H1 (cell line): ENCODE measurements at regions not wholly inside any gene's neighbourhood (a gene's known extent, or its start where the extent isn't known, plus 50 kb on each side); places are given as distances from the start of the nearest gene placed in this dataset.

Experiments
- CTCF ChIA-PET: fragments of 300-600 bp; sonication (Branson Sonifier 250); formaldehyde crosslinking; loops from one replicate; lab custom pipeline; 2021; ENCODE audit not compliant: partially characterized antibody; lab: Charles Lee
- POLR2A ChIA-PET: fragments of 300-600 bp; sonication (Branson Sonifier 250); formaldehyde crosslinking; loops from one replicate; lab custom pipeline; 2021; ENCODE audit warnings: inconsistent platforms; ENCODE audit not compliant: partially characterized antibody; lab: Charles Lee
- DNase-seq, 2 experiments: peaks; one replicate each; pipeline versions ENCODE4 v3.0.0 to v3.0.0-alpha.2; 2010 to 2022; ENCODE audit warnings: low spot score in 2 of 2, low read depth in 1 of 2, mixed read lengths in 1 of 2
- FAIRE-seq: peaks from 2 replicates; lab custom pipeline; 2011; peaks lifted over from hg19 to GRCh38; lab: Jason Lieb, UNC
- H2AFZ ChIP-seq: 2 replicates; pipeline ENCODE4 v1.8.1; 2012; ENCODE audit warnings: low read length, inconsistent platforms
- H2AK5ac ChIP-seq: 2 replicates; pipeline ENCODE4 v1.6.1; 2013; ENCODE audit warnings: low read depth, low read length
- H2BK120ac ChIP-seq: replicated peaks from 2 replicates; pipeline ENCODE3; 2013; ENCODE audit warnings: low read depth, low read length, inconsistent platforms
- H2BK12ac ChIP-seq: 2 replicates; pipeline ENCODE4 v1.6.1; 2013; ENCODE audit warnings: low read depth, low read length
- H2BK15ac ChIP-seq: 2 replicates; pipeline ENCODE4 v1.6.1; 2013; ENCODE audit warnings: low read length
- H2BK20ac ChIP-seq: 2 replicates; pipeline ENCODE4 v1.6.1; 2013; ENCODE audit warnings: low read length
- H2BK5ac ChIP-seq: 2 replicates; pipeline ENCODE4 v1.6.1; 2013; ENCODE audit warnings: low read depth, low read length
- H3K14ac ChIP-seq: 2 replicates; pipeline ENCODE4 v1.6.1; 2013; ENCODE audit warnings: inconsistent platforms; ENCODE audit not compliant: insufficient read length
- H3K18ac ChIP-seq: 2 replicates; pipeline ENCODE4 v1.6.1; 2013; ENCODE audit warnings: low read length; ENCODE audit errors: extremely low read depth
- H3K23ac ChIP-seq: 2 replicates; pipeline ENCODE4 v1.6.1; 2013; ENCODE audit warnings: inconsistent platforms; ENCODE audit not compliant: insufficient read length
- H3K23me2 ChIP-seq: 2 replicates; pipeline ENCODE4 v1.6.1; 2013; ENCODE audit warnings: low read depth, low read length
- H3K27ac ChIP-seq: 2 replicates; pipeline ENCODE4 v1.6.1; 2011; ENCODE audit warnings: low read depth, low read length, inconsistent platforms
- H3K27me3 ChIP-seq, 4 experiments: replicated peaks in 1 of 4; 1 replicate in 1 of 4; 2 replicates in 3 of 4; pipeline versions ENCODE4 v1.6.1 to v1.8.1; 2011 to 2013; ENCODE audit warnings: low read length in 3 of 4, mild to moderate bottlenecking in 3 of 4, inconsistent platforms in 2 of 4, mixed read lengths in 2 of 4, moderate library complexity in 1 of 4; ENCODE audit not compliant: control insufficient read depth in 3 of 4, insufficient read depth in 3 of 4; ENCODE audit errors: extremely low read depth in 1 of 4
- H3K36me3 ChIP-seq, 4 experiments: 2 replicates each; pipeline versions ENCODE4 v1.6.1 to v1.8.1; 2011 to 2013; ENCODE audit warnings: mild to moderate bottlenecking in 4 of 4, low read length in 3 of 4, moderate library complexity in 2 of 4, control low read depth in 1 of 4, inconsistent platforms in 1 of 4; ENCODE audit not compliant: insufficient read depth in 4 of 4, control insufficient read depth in 2 of 4
- H3K4ac ChIP-seq: replicated peaks from 2 replicates; pipeline ENCODE3; 2013; ENCODE audit warnings: low read length, low read depth, mixed read lengths, inconsistent platforms; ENCODE audit not compliant: insufficient read length
- H3K4me1 ChIP-seq, 4 experiments: replicated peaks in 1 of 4; 1 replicate in 1 of 4; 2 replicates in 3 of 4; pipeline versions ENCODE4 v1.6.1 to v1.8.1; 2011 to 2013; ENCODE audit warnings: low read length in 3 of 4, inconsistent platforms in 2 of 4, mixed read lengths in 1 of 4; ENCODE audit not compliant: insufficient read depth in 4 of 4, control insufficient read depth in 3 of 4
- H3K4me2 ChIP-seq, 2 experiments: 2 replicates each; pipeline versions ENCODE4 v1.6.1 to v1.8.1; 2011 to 2013; ENCODE audit warnings: low read depth in 2 of 2, low read length in 2 of 2, control low read depth in 1 of 2, inconsistent platforms in 1 of 2, mild to moderate bottlenecking in 1 of 2; ENCODE audit not compliant: insufficient read depth in 1 of 2
- H3K4me3 ChIP-seq, 4 experiments: fragments of 200-600, 300-600 bp in 1 of 4; sonication (generic), shearing (Covaris generic), sonication (Bioruptor Twin) in 1 of 4; 2 replicates each; pipeline versions ENCODE4 v1.5.1 to v1.8.1; 2011 to 2016; ENCODE audit warnings: low read length in 4 of 4, low read depth in 3 of 4, control low read depth in 2 of 4, inconsistent platforms in 2 of 4, mild to moderate bottlenecking in 2 of 4, mixed read lengths in 1 of 4, moderate library complexity in 1 of 4; ENCODE audit not compliant: insufficient read depth in 2 of 4; ENCODE audit errors: extremely low read depth in 1 of 4
- H3K56ac ChIP-seq: replicated peaks from 2 replicates; pipeline ENCODE3; 2013; ENCODE audit warnings: low read depth, mild to moderate bottlenecking, mixed read lengths, low read length, inconsistent platforms; ENCODE audit not compliant: insufficient read length
- H3K79me1 ChIP-seq: 2 replicates; pipeline ENCODE4 v1.6.1; 2013; ENCODE audit warnings: low read depth, low read length, control low read depth
- H3K79me2 ChIP-seq, 2 experiments: 2 replicates each; pipeline versions ENCODE4 v1.6.1 to v1.8.1; 2012 to 2013; ENCODE audit warnings: low read length in 2 of 2, mild to moderate bottlenecking in 2 of 2, inconsistent platforms in 1 of 2; ENCODE audit not compliant: insufficient read depth in 2 of 2, control insufficient read depth in 1 of 2
- H3K9ac ChIP-seq, 4 experiments: replicated peaks in 1 of 4; 1 replicate in 1 of 4; 2 replicates in 3 of 4; pipeline versions ENCODE4 v1.6.1 to v1.8.1; 2011 to 2013; ENCODE audit warnings: low read depth in 3 of 4, low read length in 3 of 4, control low read depth in 2 of 4, mild to moderate bottlenecking in 2 of 4, moderate library complexity in 2 of 4, inconsistent platforms in 1 of 4; ENCODE audit errors: extremely low read depth in 1 of 4
- H3K9me3 ChIP-seq, 2 experiments: 2 replicates each; pipeline versions ENCODE4 v1.6.1 to v1.8.1; 2012 to 2013; ENCODE audit warnings: mild to moderate bottlenecking in 2 of 2, moderate library complexity in 2 of 2, control low read depth in 1 of 2, inconsistent platforms in 1 of 2, low read depth in 1 of 2, low read length in 1 of 2, mixed read lengths in 1 of 2; ENCODE audit not compliant: insufficient read depth in 2 of 2
- H4K20me1 ChIP-seq, 2 experiments: replicated peaks in 1 of 2; 2 replicates each; pipeline versions ENCODE3 to v1.8.1; 2011 to 2013; ENCODE audit warnings: inconsistent platforms in 2 of 2, low read length in 2 of 2, mild to moderate bottlenecking in 1 of 2; ENCODE audit not compliant: insufficient read depth in 2 of 2, control insufficient read depth in 1 of 2
- H4K5ac ChIP-seq: 2 replicates; pipeline ENCODE4 v1.6.1; 2013; ENCODE audit warnings: low read length, low read depth, mixed read lengths, inconsistent platforms; ENCODE audit not compliant: insufficient read length
- H4K8ac ChIP-seq: 2 replicates; pipeline ENCODE4 v1.8.0; 2013; ENCODE audit warnings: mild to moderate bottlenecking, moderate library complexity, low read length, inconsistent platforms; ENCODE audit not compliant: insufficient read depth; ENCODE audit errors: extremely low read depth
- H4K91ac ChIP-seq: replicated peaks from 2 replicates; pipeline ENCODE3; 2013; ENCODE audit warnings: low read length, mixed read lengths, inconsistent platforms; ENCODE audit not compliant: insufficient read length
- CHD1 ChIP-seq: IDR thresholded peaks from 2 replicates; pipeline ENCODE4 v1.6.1; 2012; ENCODE audit warnings: low read depth, low read length, improper control_type of control experiment
- CTCF ChIP-seq, 3 experiments: IDR thresholded peaks; 1 replicate in 2 of 3; 2 replicates in 1 of 3; pipeline versions ENCODE4 v1.5.1 to v1.6.1; 2011; ENCODE audit warnings: low read length in 3 of 3, mild to moderate bottlenecking in 3 of 3, inconsistent platforms in 2 of 3, low read depth in 1 of 3, moderate library complexity in 1 of 3; ENCODE audit not compliant: insufficient read depth in 1 of 3; ENCODE audit errors: control extremely low read depth in 1 of 3
- EP300 ChIP-seq, 2 experiments: IDR thresholded peaks; 1 replicate in 1 of 2; 2 replicates in 1 of 2; pipeline ENCODE4 v1.6.1; 2011 to 2012; ENCODE audit warnings: low read depth in 2 of 2, low read length in 2 of 2, mild to moderate bottlenecking in 2 of 2, borderline replicate concordance in 1 of 2, inconsistent platforms in 1 of 2, moderate library complexity in 1 of 2
- GTF2F1 ChIP-seq: IDR thresholded peaks from 2 replicates; pipeline ENCODE4 v1.6.1; 2012; ENCODE audit warnings: low read depth, low read length, improper control_type of control experiment, borderline replicate concordance
- HDAC2 ChIP-seq, 2 experiments: fragments of 300-600 bp in 1 of 2; sonication (generic) in 1 of 2; IDR thresholded peaks; 2 replicates each; pipeline ENCODE4 v1.6.1; 2011 to 2012; ENCODE audit warnings: low read depth in 2 of 2, low read length in 2 of 2, mild to moderate bottlenecking in 2 of 2, moderate library complexity in 2 of 2, borderline replicate concordance in 1 of 2, inconsistent platforms in 1 of 2
- JUN ChIP-seq: IDR thresholded peaks from 2 replicates; pipeline ENCODE4 v1.6.1; 2011; ENCODE audit warnings: low read depth, mild to moderate bottlenecking, improper control_type of control experiment, low read length
- KDM4A ChIP-seq: IDR thresholded peaks from one replicate; pipeline ENCODE4 v1.7.1; 2012; ENCODE audit warnings: low read depth, mild to moderate bottlenecking, moderate library complexity, low read length, inconsistent platforms; ENCODE audit not compliant: severe bottlenecking
- MAFK ChIP-seq: IDR thresholded peaks from 2 replicates; pipeline ENCODE4 v1.6.1; 2012; ENCODE audit warnings: low read depth, mild to moderate bottlenecking, improper control_type of control experiment, low read length
- RBBP5 ChIP-seq: IDR thresholded peaks from 2 replicates; pipeline ENCODE4 v1.7.1; 2012; ENCODE audit warnings: low read depth, mild to moderate bottlenecking, inconsistent platforms, low read length, moderate library complexity, borderline replicate concordance
- TBP ChIP-seq: IDR thresholded peaks from 2 replicates; pipeline ENCODE4 v1.6.1; 2011; ENCODE audit warnings: low read depth, low read length, improper control_type of control experiment
- WGBS, 2 experiments: shearing (Covaris generic) in 1 of 2; methylation state at CpG; one replicate each; pipeline versions ENCODE4 v1.1.6 to v1.1.7; 2013 to 2015; ENCODE audit warnings: low lambda C conversion rate in 2 of 2, mixed read lengths in 2 of 2, inconsistent platforms in 1 of 2, low coverage in 1 of 2, missing lambda C conversion rate in 1 of 2; ENCODE audit not compliant: insufficient replicate concordance in 2 of 2, insufficient coverage in 1 of 2, insufficient read length in 1 of 2; ENCODE audit errors: extremely low coverage in 1 of 2, missing lambda C conversion rate in 1 of 2; 5-methylcytosine and 5-hydroxymethylcytosine counted together

DNA sequence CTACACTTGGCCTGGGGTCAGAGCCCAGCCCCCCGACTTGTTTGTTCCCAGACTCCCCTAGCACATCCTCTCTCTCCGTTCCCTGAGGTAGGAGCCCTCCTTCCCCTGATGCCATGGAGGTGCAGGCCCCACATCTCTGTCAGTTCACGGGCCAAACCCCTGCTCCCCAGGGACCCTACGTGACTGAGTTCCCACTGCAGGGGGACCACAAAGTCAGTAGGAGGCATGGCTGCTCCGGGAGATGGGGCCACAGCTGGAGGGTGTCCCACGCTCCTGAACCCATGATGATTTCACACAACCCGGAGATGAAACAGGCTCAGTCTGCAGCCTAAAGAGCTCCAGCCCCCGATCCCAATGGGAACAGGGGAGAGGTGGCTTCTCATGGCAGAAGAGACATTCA, 272.2 kb downstream of the NPHP4 start:
- H2AFZ ChIP-seq: no peak overlapping the region
- H3K27me3 ChIP-seq: peaks cover 0 to 2% (median 0%) of the 10 kb centered on the region in 4 experiments; a peak in 3 of 7 replicates
- ChIA-PET POLR2A (no interaction called here), CTCF (interaction anchor here (0.5 to 8.8 kb wide), 12 partner anchors 9 to 210 kb away, joined by 3 to 40 read pairs (median 4); no protein-coding TSS in a partner anchor)
- no peak overlapping the region for H2AK5ac ChIP-seq
- H3K9me3 ChIP-seq: peaks cover 6 to 9% of the 10 kb centered on the region in 2 experiments; a peak in 2 of 4 replicates
- 83% methylated on average over 8 of the region's 8 CpGs; no CpG with 5 or more reads in 1 of the 2 experiments for WGBS, 2 experiments
- H3K9ac ChIP-seq: no peak overlapping the region
- no peak overlapping the region for H4K91ac ChIP-seq
- H2BK5ac ChIP-seq: 0 out of 2 replicates have a peak overlapping the region, but pooled peaks have one; percentile 35
- no peak overlapping the region for H3K4ac ChIP-seq
- H2BK15ac ChIP-seq: no peak overlapping the region
- no peaks in the 10 kb centered on the region for H3K79me1 ChIP-seq
- H2BK120ac ChIP-seq: no peak overlapping the region
- no peaks in the 10 kb centered on the region for H3K23me2 ChIP-seq
- H2BK20ac ChIP-seq: no peak overlapping the region
- no peaks in the 10 kb centered on the region for H4K20me1 ChIP-seq
- no peak overlapping the region for H3K4me3 ChIP-seq
- H3K56ac ChIP-seq: no peak overlapping the region
- FAIRE-seq (no peak), DNase-seq (no peak)
- no peak overlapping the region for H3K14ac ChIP-seq
- H3K79me2 ChIP-seq: no peaks in the 10 kb centered on the region
- H3K4me1 ChIP-seq: peaks cover 3 to 18% (median 13%) of the 10 kb centered on the region in 4 experiments
- H4K8ac ChIP-seq: no peak overlapping the region; the same call in 1 of the 2 replicates
- no peak overlapping the region for H3K23ac ChIP-seq
- H2BK12ac ChIP-seq: peak overlapping the region; percentile 50; the same call in 1 of the 2 replicates
- no peak overlapping the region for H3K18ac ChIP-seq
- H3K4me2 ChIP-seq: no peak overlapping the region
- no peak overlapping the region for H3K27ac ChIP-seq
- H4K5ac ChIP-seq: no peak overlapping the region
- H3K36me3 ChIP-seq: no peaks in the 10 kb centered on the region
- TF ChIP-seq RBBP5 (no peak), KDM4A (no peak), TBP (no peak), CTCF (IDR thresholded peaks at IDR 0.05; ENCODE audit: control extremely low read depth in 1 of 3, insufficient read depth in 1 of 3, low read depth in 1 of 3, low read length in 3 of 3) (no peak), EP300 (IDR thresholded peaks at IDR 0.05; ENCODE audit: borderline replicate concordance in 1 of 2, low read depth in 2 of 2, low read length in 2 of 2) (no peak), JUN (no peak), HDAC2 (IDR thresholded peaks at IDR 0.05; ENCODE audit: borderline replicate concordance in 1 of 2, low read depth in 2 of 2, low read length in 2 of 2) (no peak), GTF2F1 (no peak), MAFK (no peak), CHD1 (no peak)
